ENCODE measurements at regions not wholly inside any gene's neighbourhood (a gene's known extent, or its start where the extent isn't known, plus 50 kb on each side); places are given as distances from the start of the nearest gene placed in this dataset.

GRCh38 chrX:140163371-140164159, 198.2 kb upstream of the CXorf66 start:
- H3K4me3 ChIP-seq (ENCODE audit: low read depth in 2 of 2, low read length in 1 of 2), result no peak overlapping the region
- no peak for DNase-seq
- H3K27ac ChIP-seq (ENCODE audit: low read depth in 2 of 2, low read length in 1 of 2), result no peak overlapping the region
- peaks cover 14% of the 10 kb centered on the region; the same call in 1 of the 2 replicates for H3K27me3 ChIP-seq (ENCODE audit: insufficient read depth)
- POLR2A ChIA-PET, result no interaction called here
- no peaks in the 10 kb centered on the region for H4K20me1 ChIP-seq (ENCODE audit: insufficient read depth)
- H2AFZ ChIP-seq (ENCODE audit: low read depth), result no peak overlapping the region
- no peak for TF ChIP-seq MXI1 (IDR thresholded peaks at IDR 0.05; ENCODE audit: low read depth, low read length)
- no peak for TF ChIP-seq GABPA (IDR thresholded peaks at IDR 0.05; ENCODE audit: low read depth)
- no peaks in the 10 kb centered on the region for H3K9me2 ChIP-seq
- CTCF ChIA-PET, result no interaction called here
- no peak overlapping the region for H3K9ac ChIP-seq
- H3K36me3 ChIP-seq (replicated peaks in 1 of 2; ENCODE audit: control insufficient read depth in 1 of 2, insufficient read depth in 2 of 2, low read length in 1 of 2), result no peaks in the 10 kb centered on the region
- H3K4me2 ChIP-seq, result no peak overlapping the region
- 8% methylated on average over 3 of the region's 3 CpGs for WGBS (ENCODE audit: low lambda C conversion rate)
- H3K79me2 ChIP-seq (ENCODE audit: insufficient read depth), result no peaks in the 10 kb centered on the region
- H3K4me1 ChIP-seq (ENCODE audit: control insufficient read depth in 1 of 2, insufficient read depth in 2 of 2, low read depth in 1 of 2, low read length in 1 of 2), result no peaks in the 10 kb centered on the region
- no peaks in the 10 kb centered on the region for H3K9me3 ChIP-seq
- H3F3A ChIP-seq (replicated peaks; ENCODE audit: insufficient read depth), result no peaks in the 10 kb centered on the region

DNA sequence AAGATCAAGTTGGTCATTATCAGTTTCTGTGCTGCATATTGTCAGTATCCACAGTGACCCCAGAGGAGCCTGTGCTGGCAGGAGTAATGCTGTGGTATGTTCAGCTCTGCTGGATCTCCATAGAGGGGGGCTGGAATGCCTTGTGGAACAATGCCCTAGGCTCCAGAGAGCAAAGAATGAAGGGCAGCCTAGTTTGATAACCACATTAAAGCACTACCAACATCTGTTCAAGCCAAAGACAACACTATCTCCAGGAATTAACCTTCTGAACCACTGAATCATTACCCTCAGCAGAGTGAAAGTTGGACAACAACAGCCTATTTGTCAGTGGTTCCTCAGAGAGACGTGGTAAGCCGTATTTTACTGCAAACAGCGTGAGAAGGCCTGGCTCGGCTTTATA, 192.3 kb upstream of the CXorf66 start:
- Histone ChIP-seq H3K9ac (no peak overlapping the region), H3K4me2 (no peak overlapping the region)
- CTCF ChIA-PET, result no interaction called here

More for the DNA sequence above, 192.3 kb upstream of the CXorf66 start:
- H3K4me1 ChIP-seq (ENCODE audit: control insufficient read depth in 1 of 2, insufficient read depth in 2 of 2, low read depth in 1 of 2, low read length in 1 of 2), result no peaks in the 10 kb centered on the region
- H3K36me3 ChIP-seq (replicated peaks in 1 of 2; ENCODE audit: control insufficient read depth in 1 of 2, insufficient read depth in 2 of 2, low read length in 1 of 2), result no peaks in the 10 kb centered on the region
- no peaks in the 10 kb centered on the region for H3K9me3 ChIP-seq
- WGBS (ENCODE audit: low lambda C conversion rate), result 2% methylated on average over 4 of the region's 4 CpGs
- no peak overlapping the region for H3K4me3 ChIP-seq (ENCODE audit: low read depth in 2 of 2, low read length in 1 of 2)
- H4K20me1 ChIP-seq (ENCODE audit: insufficient read depth), result no peaks in the 10 kb centered on the region
- no peak overlapping the region for H3K27ac ChIP-seq (ENCODE audit: low read depth in 2 of 2, low read length in 1 of 2)
- no peaks in the 10 kb centered on the region for H3K9me2 ChIP-seq
- peaks cover 14% of the 10 kb centered on the region; the same call in 1 of the 2 replicates for H3K27me3 ChIP-seq (ENCODE audit: insufficient read depth)
- 0 out of 2 replicates have a peak overlapping the region, but pooled peaks have one; percentile 6 for H2AFZ ChIP-seq (ENCODE audit: low read depth)
- H3K79me2 ChIP-seq (ENCODE audit: insufficient read depth), result no peaks in the 10 kb centered on the region
- TF ChIP-seq GATA2 (CRISPR knock-in tag; IDR thresholded peaks at IDR 0.05) (no peak), MXI1 (IDR thresholded peaks at IDR 0.05; ENCODE audit: low read depth, low read length) (no peak), TAF1 (IDR thresholded peaks at IDR 0.05; ENCODE audit: borderline replicate concordance, low read depth, low read length) (no peak), SIN3A (IDR thresholded peaks at IDR 0.05; ENCODE audit: borderline replicate concordance, low read depth, low read length) (no peak), CHD2 (IDR thresholded peaks at IDR 0.05; ENCODE audit: low read length, partially characterized antibody) (no peak), YY1 (IDR thresholded peaks at IDR 0.05; ENCODE audit: low read depth) (no peak), POLR2AphosphoS5 (IDR thresholded peaks at IDR 0.05; ENCODE audit: low read depth, low read length) (no peak), TEAD4 (IDR thresholded peaks at IDR 0.05; ENCODE audit: borderline replicate concordance, insufficient read depth) (no peak), EZH2phosphoT487 (IDR thresholded peaks at IDR 0.05; ENCODE audit: borderline replicate concordance, low read depth) (no peak), GABPA (IDR thresholded peaks at IDR 0.05; ENCODE audit: low read depth) (no peak), TCF12 (IDR thresholded peaks at IDR 0.05) (no peak), EP300 (IDR thresholded peaks at IDR 0.05; ENCODE audit: borderline replicate concordance in 1 of 2, low read depth in 1 of 2, low read length in 1 of 2) (no peak), NRF1 (IDR thresholded peaks at IDR 0.05; ENCODE audit: low read depth, low read length) (no peak), ELF1 (IDR thresholded peaks at IDR 0.05) (no peak), NFIC (IDR thresholded peaks at IDR 0.05; ENCODE audit: borderline replicate concordance) (no peak; the same call in 1 of the 2 replicates), USF2 (IDR thresholded peaks at IDR 0.05; ENCODE audit: borderline replicate concordance, low read depth, low read length) (no peak)
- TF ChIP-seq, protein P1, sequence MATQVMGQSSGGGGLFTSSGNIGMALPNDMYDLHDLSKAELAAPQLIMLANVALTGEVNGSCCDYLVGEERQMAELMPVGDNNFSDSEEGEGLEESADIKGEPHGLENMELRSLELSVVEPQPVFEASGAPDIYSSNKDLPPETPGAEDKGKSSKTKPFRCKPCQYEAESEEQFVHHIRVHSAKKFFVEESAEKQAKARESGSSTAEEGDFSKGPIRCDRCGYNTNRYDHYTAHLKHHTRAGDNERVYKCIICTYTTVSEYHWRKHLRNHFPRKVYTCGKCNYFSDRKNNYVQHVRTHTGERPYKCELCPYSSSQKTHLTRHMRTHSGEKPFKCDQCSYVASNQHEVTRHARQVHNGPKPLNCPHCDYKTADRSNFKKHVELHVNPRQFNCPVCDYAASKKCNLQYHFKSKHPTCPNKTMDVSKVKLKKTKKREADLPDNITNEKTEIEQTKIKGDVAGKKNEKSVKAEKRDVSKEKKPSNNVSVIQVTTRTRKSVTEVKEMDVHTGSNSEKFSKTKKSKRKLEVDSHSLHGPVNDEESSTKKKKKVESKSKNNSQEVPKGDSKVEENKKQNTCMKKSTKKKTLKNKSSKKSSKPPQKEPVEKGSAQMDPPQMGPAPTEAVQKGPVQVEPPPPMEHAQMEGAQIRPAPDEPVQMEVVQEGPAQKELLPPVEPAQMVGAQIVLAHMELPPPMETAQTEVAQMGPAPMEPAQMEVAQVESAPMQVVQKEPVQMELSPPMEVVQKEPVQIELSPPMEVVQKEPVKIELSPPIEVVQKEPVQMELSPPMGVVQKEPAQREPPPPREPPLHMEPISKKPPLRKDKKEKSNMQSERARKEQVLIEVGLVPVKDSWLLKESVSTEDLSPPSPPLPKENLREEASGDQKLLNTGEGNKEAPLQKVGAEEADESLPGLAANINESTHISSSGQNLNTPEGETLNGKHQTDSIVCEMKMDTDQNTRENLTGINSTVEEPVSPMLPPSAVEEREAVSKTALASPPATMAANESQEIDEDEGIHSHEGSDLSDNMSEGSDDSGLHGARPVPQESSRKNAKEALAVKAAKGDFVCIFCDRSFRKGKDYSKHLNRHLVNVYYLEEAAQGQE (IDR thresholded peaks at IDR 0.05; ENCODE audit: low read depth, low read length), result no peak
- TF ChIP-seq, protein P2, sequence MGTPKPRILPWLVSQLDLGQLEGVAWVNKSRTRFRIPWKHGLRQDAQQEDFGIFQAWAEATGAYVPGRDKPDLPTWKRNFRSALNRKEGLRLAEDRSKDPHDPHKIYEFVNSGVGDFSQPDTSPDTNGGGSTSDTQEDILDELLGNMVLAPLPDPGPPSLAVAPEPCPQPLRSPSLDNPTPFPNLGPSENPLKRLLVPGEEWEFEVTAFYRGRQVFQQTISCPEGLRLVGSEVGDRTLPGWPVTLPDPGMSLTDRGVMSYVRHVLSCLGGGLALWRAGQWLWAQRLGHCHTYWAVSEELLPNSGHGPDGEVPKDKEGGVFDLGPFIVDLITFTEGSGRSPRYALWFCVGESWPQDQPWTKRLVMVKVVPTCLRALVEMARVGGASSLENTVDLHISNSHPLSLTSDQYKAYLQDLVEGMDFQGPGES (IDR thresholded peaks at IDR 0.05; ENCODE audit: low read depth, low read length), result no peak
- H3F3A ChIP-seq (replicated peaks; ENCODE audit: insufficient read depth), result no peaks in the 10 kb centered on the region
- no peak for DNase-seq
- POLR2A ChIA-PET, result no interaction called here

All from SK-N-SH (cell line).